ENCODE measurements at regions not wholly inside any gene's neighbourhood (a gene's known extent, or its start where the extent isn't known, plus 50 kb on each side); places are given as distances from the start of the nearest gene placed in this dataset.

- H4K20me1 ChIP-seq (ENCODE audit: insufficient read depth): no peaks in the 10 kb centered on the region
- in situ Hi-C loops (cut with MboI): no loop called here
- no peaks in the 10 kb centered on the region for H3K79me2 ChIP-seq (ENCODE audit: insufficient read depth)
- no peak for DNase-seq
- no peaks in the 10 kb centered on the region for H3K4me1 ChIP-seq (ENCODE audit: insufficient read depth)
- TF ChIP-seq EZH2phosphoT487 (IDR thresholded peaks at IDR 0.05; ENCODE audit: insufficient read depth, low read depth): no peak
- TF ChIP-seq EZH2 (IDR thresholded peaks at IDR 0.05; ENCODE audit: insufficient read depth, poor library complexity, severe bottlenecking): no peak
- H3K4me3 ChIP-seq: no peak overlapping the region
- no peaks in the 10 kb centered on the region for H3K27me3 ChIP-seq (replicated peaks; ENCODE audit: insufficient read depth)
- no peak overlapping the region for H3K9ac ChIP-seq
- H3F3A ChIP-seq (ENCODE audit: insufficient read depth): no peaks in the 10 kb centered on the region
- no peaks in the 10 kb centered on the region for H3K9me3 ChIP-seq (ENCODE audit: low read depth)
- no peak overlapping the region for H2AFZ ChIP-seq
- no peak overlapping the region for H3K27ac ChIP-seq
- H3K36me3 ChIP-seq (ENCODE audit: low read depth): no peaks in the 10 kb centered on the region
- no peaks in the 10 kb centered on the region for H3K9me2 ChIP-seq (ENCODE audit: insufficient read depth)
- no peak overlapping the region for H3K4me2 ChIP-seq (ENCODE audit: unreplicated experiment)
- WGBS, 2 experiments (ENCODE audit: low coverage in 1 of 2, low lambda C conversion rate in 2 of 2, missing lambda C conversion rate in 2 of 2): 44 to 45% methylated on average over 16 to 17 of the region's 17 CpGs
These were observed 88.6 kb upstream of the CACNA2D3 start for GRCh38 chr3:54033761-54034160.

GRCh38 chr3:54032598-54032997 is 89.8 kb upstream of the CACNA2D3 start:
- H3F3A ChIP-seq (ENCODE audit: insufficient read depth): no peaks in the 10 kb centered on the region
- no peak for TF ChIP-seq EZH2phosphoT487 (IDR thresholded peaks at IDR 0.05; ENCODE audit: insufficient read depth, low read depth)
- TF ChIP-seq EZH2 (IDR thresholded peaks at IDR 0.05; ENCODE audit: insufficient read depth, poor library complexity, severe bottlenecking): no peak
- DNase-seq: no peak
- no peaks in the 10 kb centered on the region for H3K79me2 ChIP-seq (ENCODE audit: insufficient read depth)
- H3K4me3 ChIP-seq: no peak overlapping the region
- H4K20me1 ChIP-seq (ENCODE audit: insufficient read depth): no peaks in the 10 kb centered on the region
- in situ Hi-C loops (cut with MboI): no loop called here
- no peaks in the 10 kb centered on the region for H3K9me3 ChIP-seq (ENCODE audit: low read depth)
- H3K27me3 ChIP-seq (replicated peaks; ENCODE audit: insufficient read depth): no peaks in the 10 kb centered on the region
- no peak overlapping the region for H3K9ac ChIP-seq
- WGBS, 2 experiments (ENCODE audit: low coverage in 1 of 2, low lambda C conversion rate in 2 of 2, missing lambda C conversion rate in 2 of 2): 43 to 52% methylated on average over 5 of the region's 5 CpGs
- no peaks in the 10 kb centered on the region for H3K4me1 ChIP-seq (ENCODE audit: insufficient read depth)
- no peak overlapping the region for H2AFZ ChIP-seq
- H3K9me2 ChIP-seq (ENCODE audit: insufficient read depth): no peaks in the 10 kb centered on the region
- H3K27ac ChIP-seq: no peak overlapping the region
- no peak overlapping the region for H3K4me2 ChIP-seq (ENCODE audit: unreplicated experiment)
- no peaks in the 10 kb centered on the region for H3K36me3 ChIP-seq (ENCODE audit: low read depth)

- Histone ChIP-seq H3F3A (ENCODE audit: insufficient read depth) (no peaks in the 10 kb centered on the region), H3K79me2 (ENCODE audit: insufficient read depth) (no peaks in the 10 kb centered on the region), H4K20me1 (ENCODE audit: insufficient read depth) (no peaks in the 10 kb centered on the region), H3K9me2 (ENCODE audit: insufficient read depth) (no peaks in the 10 kb centered on the region), H2AFZ (no peak overlapping the region), H3K27ac (no peak overlapping the region), H3K9me3 (ENCODE audit: low read depth) (no peaks in the 10 kb centered on the region), H3K36me3 (ENCODE audit: low read depth) (no peaks in the 10 kb centered on the region), H3K27me3 (replicated peaks; ENCODE audit: insufficient read depth) (no peaks in the 10 kb centered on the region), H3K4me2 (ENCODE audit: unreplicated experiment) (no peak overlapping the region), H3K4me3 (no peak overlapping the region), H3K4me1 (ENCODE audit: insufficient read depth) (no peaks in the 10 kb centered on the region), H3K9ac (no peak overlapping the region)
- TF ChIP-seq EZH2phosphoT487 (IDR thresholded peaks at IDR 0.05; ENCODE audit: insufficient read depth, low read depth): no peak
- no peak for TF ChIP-seq EZH2 (IDR thresholded peaks at IDR 0.05; ENCODE audit: insufficient read depth, poor library complexity, severe bottlenecking)
- 28 to 29% methylated on average over 5 of the region's 5 CpGs for WGBS, 2 experiments (ENCODE audit: low coverage in 1 of 2, low lambda C conversion rate in 2 of 2, missing lambda C conversion rate in 2 of 2)
- in situ Hi-C loops (cut with MboI): no loop called here
- DNase-seq: no peak
These were observed 94.0 kb upstream of the CACNA2D3 start for GRCh38 chr3:54028372-54028771.

GRCh38 chr3:54026543-54026942 is 95.8 kb upstream of the CACNA2D3 start:
- 6 to 14% methylated on average over 2 of the region's 2 CpGs for WGBS, 2 experiments (ENCODE audit: low coverage in 1 of 2, low lambda C conversion rate in 2 of 2, missing lambda C conversion rate in 2 of 2)
- DNase-seq: no peak
- no peaks in the 10 kb centered on the region for H3K9me3 ChIP-seq (ENCODE audit: low read depth)
- in situ Hi-C loops (cut with MboI): no loop called here
- no peak for TF ChIP-seq EZH2 (IDR thresholded peaks at IDR 0.05; ENCODE audit: insufficient read depth, poor library complexity, severe bottlenecking)
- no peak for TF ChIP-seq EZH2phosphoT487 (IDR thresholded peaks at IDR 0.05; ENCODE audit: insufficient read depth, low read depth)
- no peak overlapping the region for H3K27ac ChIP-seq
- no peaks in the 10 kb centered on the region for H3F3A ChIP-seq (ENCODE audit: insufficient read depth)
- no peaks in the 10 kb centered on the region for H3K27me3 ChIP-seq (replicated peaks; ENCODE audit: insufficient read depth)
- no peak overlapping the region for H3K4me3 ChIP-seq
- no peaks in the 10 kb centered on the region for H3K9me2 ChIP-seq (ENCODE audit: insufficient read depth)
- H3K9ac ChIP-seq: no peak overlapping the region
- H3K36me3 ChIP-seq (ENCODE audit: low read depth): no peaks in the 10 kb centered on the region
- H3K79me2 ChIP-seq (ENCODE audit: insufficient read depth): no peaks in the 10 kb centered on the region
- no peaks in the 10 kb centered on the region for H4K20me1 ChIP-seq (ENCODE audit: insufficient read depth)
- no peak overlapping the region for H2AFZ ChIP-seq
- no peaks in the 10 kb centered on the region for H3K4me1 ChIP-seq (ENCODE audit: insufficient read depth)
- no peak overlapping the region for H3K4me2 ChIP-seq (ENCODE audit: unreplicated experiment)

- WGBS, 2 experiments (ENCODE audit: low coverage in 1 of 2, low lambda C conversion rate in 2 of 2, missing lambda C conversion rate in 2 of 2): 15 to 20% methylated on average over 3 of the region's 3 CpGs
- no peak overlapping the region for H2AFZ ChIP-seq
- no peaks in the 10 kb centered on the region for H3K36me3 ChIP-seq (ENCODE audit: low read depth)
- TF ChIP-seq EZH2phosphoT487 (IDR thresholded peaks at IDR 0.05; ENCODE audit: insufficient read depth, low read depth) (no peak), EZH2 (IDR thresholded peaks at IDR 0.05; ENCODE audit: insufficient read depth, poor library complexity, severe bottlenecking) (no peak)
- in situ Hi-C loops (cut with MboI): no loop called here
- no peaks in the 10 kb centered on the region for H3K4me1 ChIP-seq (ENCODE audit: insufficient read depth)
- H3K27ac ChIP-seq: no peak overlapping the region
- H3K9ac ChIP-seq: no peak overlapping the region
- H3K79me2 ChIP-seq (ENCODE audit: insufficient read depth): no peaks in the 10 kb centered on the region
- no peaks in the 10 kb centered on the region for H3K27me3 ChIP-seq (replicated peaks; ENCODE audit: insufficient read depth)
- no peaks in the 10 kb centered on the region for H3F3A ChIP-seq (ENCODE audit: insufficient read depth)
- no peaks in the 10 kb centered on the region for H3K9me2 ChIP-seq (ENCODE audit: insufficient read depth)
- no peak overlapping the region for H3K4me3 ChIP-seq
- DNase-seq: no peak
- no peaks in the 10 kb centered on the region for H4K20me1 ChIP-seq (ENCODE audit: insufficient read depth)
- H3K4me2 ChIP-seq (ENCODE audit: unreplicated experiment): no peak overlapping the region
- no peaks in the 10 kb centered on the region for H3K9me3 ChIP-seq (ENCODE audit: low read depth)
These were observed 101.3 kb upstream of the CACNA2D3 start for GRCh38 chr3:54021071-54021470.

Measured in GM23248 (cell line).